Uterus (tissue), 3 donors: ENCODE measurements at regions not wholly inside any gene's neighbourhood (a gene's known extent, or its start where the extent isn't known, plus 50 kb on each side); places are given as distances from the start of the nearest gene placed in this dataset.

Experiments
- DNase-seq, 2 donors: peaks; one replicate each; pipeline ENCODE4 v3.0.0-alpha.2; 2019 to 2020
- H3K27ac ChIP-seq, 2 donors: fragments of 200-600 bp; sonication (generic); 1 replicate in 1 of 2; 2 replicates in 1 of 2; pipeline ENCODE4 v1.5.1; 2016 to 2018
- H3K27me3 ChIP-seq, 2 donors: fragments of 200-600 bp; sonication (generic); one replicate each; pipeline ENCODE4 v1.5.1; 2018 to 2019; ENCODE audit warnings: control low read depth in 1 of 2
- H3K36me3 ChIP-seq, 2 donors: fragments of 200-600 bp; sonication (generic); one replicate each; pipeline ENCODE4 v1.5.1; 2019; ENCODE audit warnings: control low read depth in 1 of 2
- H3K4me1 ChIP-seq, 2 donors: fragments of 200-600 bp; sonication (generic); one replicate each; pipeline ENCODE4 v1.5.1; 2018 to 2019; ENCODE audit warnings: control low read depth in 1 of 2
- H3K4me3 ChIP-seq, 2 donors: fragments of 200-600 bp; sonication (generic); 1 replicate in 1 of 2; 2 replicates in 1 of 2; pipeline ENCODE4 v1.5.1; 2018 to 2019; ENCODE audit warnings: mild to moderate bottlenecking in 1 of 2
- H3K9me3 ChIP-seq, 2 donors: fragments of 200-600 bp; sonication (generic); one replicate each; pipeline ENCODE4 v1.5.1; 2019; ENCODE audit warnings: control low read depth in 1 of 2
- CTCF ChIP-seq, 4 experiments: fragments of 200-600 bp in 2 of 4; fragments of 450-650 bp in 2 of 4; sonication (generic) in 2 of 4; IDR thresholded peaks; one replicate each; pipeline ENCODE4 v1.5.1; 2016 to 2019; ENCODE audit warnings: antibody characterized with exemption in 4 of 4, mild to moderate bottlenecking in 2 of 4, moderate library complexity in 1 of 4
- POLR2A ChIP-seq, 2 donors: fragments of 450-650 bp; IDR thresholded peaks; one replicate each; pipeline ENCODE4 v1.6.1; 2016; ENCODE audit warnings: antibody characterized with exemption in 2 of 2, mild to moderate bottlenecking in 1 of 2, moderate library complexity in 1 of 2
- intact Hi-C: fragments of 100-400 bp; cut with DNase I; formaldehyde crosslinking; loops from one replicate; pipeline ENCODE4 v1.15.1; 2023; ENCODE audit warnings: low total_unique reads
- donor health status: DM: yes; HTN: yes; CAD: no.

- TF ChIP-seq POLR2A (IDR thresholded peaks at IDR 0.05) (no peak), CTCF (IDR thresholded peaks at IDR 0.05) (no peak)
- H3K27ac ChIP-seq = no peak overlapping the region
- H3K36me3 ChIP-seq = no peaks in the 10 kb centered on the region
- no peaks in the 10 kb centered on the region for H3K9me3 ChIP-seq
- H3K4me1 ChIP-seq = no peaks in the 10 kb centered on the region
- H3K4me3 ChIP-seq = no peak overlapping the region
- DNase-seq = no peak
- intact Hi-C loops = no loop called here
- H3K27me3 ChIP-seq = no peaks in the 10 kb centered on the region
These were observed 226.0 kb downstream of the AEBP2 start for GRCh38 chr12:19665121-19665900.

DNA sequence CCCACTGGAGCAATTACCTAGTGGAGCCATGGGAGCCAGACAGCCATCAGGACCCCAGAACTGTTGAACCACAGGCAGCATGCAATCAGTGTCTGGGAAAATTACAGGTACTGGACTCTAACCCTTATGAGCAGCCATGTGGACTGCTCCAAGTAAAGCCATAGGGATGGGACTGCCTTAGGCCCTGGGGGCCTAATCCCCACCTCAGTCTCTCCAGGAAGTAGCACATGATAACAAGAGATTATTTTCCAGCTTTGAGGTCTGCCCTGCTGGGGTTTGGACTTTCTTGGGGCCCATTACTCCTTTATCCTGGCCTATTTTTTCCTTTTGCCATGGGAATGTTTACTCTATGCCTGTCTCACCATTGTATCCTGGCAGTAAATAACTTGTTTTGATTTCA lies 226.8 kb downstream of the AEBP2 start:
- no peaks in the 10 kb centered on the region for H3K9me3 ChIP-seq
- no peak overlapping the region for H3K27ac ChIP-seq
- TF ChIP-seq CTCF (IDR thresholded peaks at IDR 0.05) (no peak), POLR2A (IDR thresholded peaks at IDR 0.05) (no peak)
- H3K27me3 ChIP-seq = no peaks in the 10 kb centered on the region
- H3K4me1 ChIP-seq = no peaks in the 10 kb centered on the region
- no peaks in the 10 kb centered on the region for H3K36me3 ChIP-seq
- intact Hi-C loops = no loop called here
- no peak for DNase-seq
- no peak overlapping the region for H3K4me3 ChIP-seq

DNA sequence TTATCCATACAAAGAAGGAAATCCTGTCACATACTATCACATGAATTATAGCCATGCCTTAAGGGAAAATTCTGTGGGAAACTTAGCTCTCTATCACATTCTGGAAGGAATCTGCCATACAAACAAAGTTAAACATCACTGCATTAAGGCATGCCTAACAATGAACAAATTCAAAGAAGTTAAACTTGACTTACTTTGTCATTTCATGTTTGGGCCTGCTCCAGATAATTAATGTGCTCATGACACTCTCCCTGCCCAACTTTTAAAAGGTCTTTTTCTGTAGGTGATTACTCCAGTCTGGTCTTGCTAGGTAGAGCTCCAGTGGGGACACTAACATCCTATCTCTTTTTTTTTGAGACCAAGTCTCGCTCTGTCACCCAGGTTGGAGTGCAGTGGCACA lies 230.5 kb downstream of the AEBP2 start:
- no peak for DNase-seq
- no peak for TF ChIP-seq POLR2A (IDR thresholded peaks at IDR 0.05)
- no peak for TF ChIP-seq CTCF (IDR thresholded peaks at IDR 0.05)
- H3K27me3 ChIP-seq = no peaks in the 10 kb centered on the region
- no peak overlapping the region for H3K27ac ChIP-seq
- no peak overlapping the region for H3K4me3 ChIP-seq
- intact Hi-C loops = no loop called here
- H3K4me1 ChIP-seq = no peaks in the 10 kb centered on the region
- H3K36me3 ChIP-seq = no peaks in the 10 kb centered on the region
- H3K9me3 ChIP-seq = no peaks in the 10 kb centered on the region

GRCh38 chr12:19671695-19672094 lies 232.4 kb downstream of the AEBP2 start:
- no peak overlapping the region for H3K4me3 ChIP-seq
- H3K27ac ChIP-seq = no peak overlapping the region
- no peaks in the 10 kb centered on the region for H3K36me3 ChIP-seq
- no peaks in the 10 kb centered on the region for H3K4me1 ChIP-seq
- no peaks in the 10 kb centered on the region for H3K9me3 ChIP-seq
- H3K27me3 ChIP-seq = no peaks in the 10 kb centered on the region
- DNase-seq = no peak
- TF ChIP-seq CTCF (IDR thresholded peaks at IDR 0.05) = no peak
- no peak for TF ChIP-seq POLR2A (IDR thresholded peaks at IDR 0.05)
- intact Hi-C loops = no loop called here

DNA sequence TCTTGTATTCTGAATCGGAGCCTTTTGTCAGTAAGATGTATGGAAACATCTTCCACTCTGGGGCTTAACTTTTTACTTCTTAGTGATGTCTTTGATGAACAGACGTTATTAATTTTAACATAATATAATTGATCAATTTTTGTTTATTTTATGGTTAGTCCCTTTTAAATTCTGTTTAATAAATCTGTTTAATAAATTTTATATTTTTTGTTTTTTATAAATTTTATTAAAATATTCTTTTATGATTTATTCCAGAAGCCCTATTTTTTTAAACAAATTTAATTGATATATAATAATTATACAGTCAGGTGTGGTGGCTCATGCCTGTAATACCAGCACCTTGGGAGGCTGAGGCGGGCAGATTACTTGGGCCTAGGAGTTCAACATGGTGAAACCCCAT lies 235.1 kb downstream of the AEBP2 start:
- Histone ChIP-seq H3K27ac (no peak overlapping the region), H3K36me3 (no peaks in the 10 kb centered on the region), H3K4me1 (no peaks in the 10 kb centered on the region), H3K4me3 (no peak overlapping the region), H3K27me3 (no peaks in the 10 kb centered on the region), H3K9me3 (no peaks in the 10 kb centered on the region)
- no peak for TF ChIP-seq POLR2A (IDR thresholded peaks at IDR 0.05)
- TF ChIP-seq CTCF (IDR thresholded peaks at IDR 0.05) = no peak
- intact Hi-C loops = no loop called here
- DNase-seq = no peak
